ENCODE measurements at regions not wholly inside any gene's neighbourhood (a gene's known extent, or its start where the extent isn't known, plus 50 kb on each side); places are given as distances from the start of the nearest gene placed in this dataset.

- no peak for TF ChIP-seq POLR2A (IDR thresholded peaks at IDR 0.05)
- TF ChIP-seq, protein P1, sequence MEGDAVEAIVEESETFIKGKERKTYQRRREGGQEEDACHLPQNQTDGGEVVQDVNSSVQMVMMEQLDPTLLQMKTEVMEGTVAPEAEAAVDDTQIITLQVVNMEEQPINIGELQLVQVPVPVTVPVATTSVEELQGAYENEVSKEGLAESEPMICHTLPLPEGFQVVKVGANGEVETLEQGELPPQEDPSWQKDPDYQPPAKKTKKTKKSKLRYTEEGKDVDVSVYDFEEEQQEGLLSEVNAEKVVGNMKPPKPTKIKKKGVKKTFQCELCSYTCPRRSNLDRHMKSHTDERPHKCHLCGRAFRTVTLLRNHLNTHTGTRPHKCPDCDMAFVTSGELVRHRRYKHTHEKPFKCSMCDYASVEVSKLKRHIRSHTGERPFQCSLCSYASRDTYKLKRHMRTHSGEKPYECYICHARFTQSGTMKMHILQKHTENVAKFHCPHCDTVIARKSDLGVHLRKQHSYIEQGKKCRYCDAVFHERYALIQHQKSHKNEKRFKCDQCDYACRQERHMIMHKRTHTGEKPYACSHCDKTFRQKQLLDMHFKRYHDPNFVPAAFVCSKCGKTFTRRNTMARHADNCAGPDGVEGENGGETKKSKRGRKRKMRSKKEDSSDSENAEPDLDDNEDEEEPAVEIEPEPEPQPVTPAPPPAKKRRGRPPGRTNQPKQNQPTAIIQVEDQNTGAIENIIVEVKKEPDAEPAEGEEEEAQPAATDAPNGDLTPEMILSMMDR (IDR thresholded peaks at IDR 0.05), result no peak
Measured at GRCh38 chr1:239944666-239945065, 147.0 kb upstream of the FMN2 start.
